HG03558 (cell line): ENCODE measurements at regions not wholly inside any gene's neighbourhood (a gene's known extent, or its start where the extent isn't known, plus 50 kb on each side); places are given as distances from the start of the nearest gene placed in this dataset.
"Not testable (repeated sequence)": the region's sequence is repeated elsewhere in the genome, so short reads cannot be mapped to it uniquely, and the experiment has no call there.

ENCODE experiments used
- ATAC-seq: cut with Tn5 transposase; IDR thresholded peaks from one replicate; pipeline ENCODE4 v1.9.1; 2021; ENCODE audit warnings: moderate number of reproducible peaks; ENCODE audit not compliant: unreplicated experiment; ENCODE audit errors: extremely low read depth

DNA sequence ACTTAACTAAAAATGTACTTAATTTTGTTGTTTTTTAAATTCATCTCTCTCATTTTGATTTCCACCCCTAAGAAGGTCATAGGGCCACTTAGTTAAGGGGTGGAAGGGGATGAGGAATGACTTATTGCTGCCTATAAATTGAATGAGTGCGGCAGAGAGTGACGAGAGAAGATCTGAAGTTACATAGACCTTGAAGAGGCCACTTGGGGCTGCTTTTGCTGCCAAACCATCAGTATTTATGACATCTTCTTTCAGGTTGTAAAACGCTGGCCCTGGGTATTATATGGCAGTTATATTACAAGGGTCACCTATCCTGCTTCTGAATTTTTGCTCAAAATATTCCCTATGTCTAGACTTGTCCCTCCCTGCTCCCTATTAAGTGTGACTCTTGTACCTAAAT is 119.6 kb upstream of the RIMS1 start:
- ATAC-seq = no peak

- no peak for ATAC-seq
Observed at GRCh38 chr6:71768356-71768755, 118.0 kb upstream of the RIMS1 start.

DNA sequence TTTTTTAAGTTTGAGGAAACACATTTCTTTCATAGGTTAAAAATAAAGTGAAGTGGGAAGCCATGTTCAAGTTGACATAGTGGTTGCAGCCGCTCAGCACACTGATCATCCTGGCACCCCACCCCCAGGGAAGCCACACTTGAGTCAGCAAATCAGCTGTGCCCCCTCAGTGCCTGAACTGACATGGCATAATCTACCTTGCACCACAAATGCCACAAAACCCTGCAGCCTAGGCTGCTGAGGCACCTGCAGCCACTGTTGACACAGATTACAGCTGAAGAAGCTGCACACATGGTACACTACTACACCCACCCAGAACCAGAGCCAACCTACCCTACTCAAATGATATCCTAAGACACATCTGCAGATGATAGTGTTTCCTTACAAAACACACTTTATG is 77.5 kb upstream of the RIMS1 start:
- ATAC-seq = no peak

DNA sequence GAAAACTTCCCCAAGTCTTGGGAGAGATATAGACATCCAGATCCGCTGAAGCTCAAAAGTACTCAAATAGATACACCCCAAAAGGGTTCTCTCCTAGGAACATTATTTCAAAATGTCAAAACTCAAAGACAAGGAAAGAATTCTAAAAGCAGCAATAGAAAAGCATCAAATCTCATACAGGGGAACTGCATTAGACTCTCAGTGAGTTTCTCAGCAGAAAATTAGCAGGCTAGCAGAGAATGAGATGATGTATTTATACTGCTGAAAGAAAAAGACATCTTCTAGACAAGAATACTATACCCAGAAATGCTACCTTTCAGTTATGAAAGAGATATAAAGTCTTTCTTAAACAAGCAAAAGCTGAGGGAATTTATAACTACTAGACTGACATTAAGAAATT is 75.5 kb upstream of the RIMS1 start:
- ATAC-seq = no peak

- ATAC-seq = no peak
Observed at GRCh38 chr6:71822625-71823024, 63.7 kb upstream of the RIMS1 start.

DNA sequence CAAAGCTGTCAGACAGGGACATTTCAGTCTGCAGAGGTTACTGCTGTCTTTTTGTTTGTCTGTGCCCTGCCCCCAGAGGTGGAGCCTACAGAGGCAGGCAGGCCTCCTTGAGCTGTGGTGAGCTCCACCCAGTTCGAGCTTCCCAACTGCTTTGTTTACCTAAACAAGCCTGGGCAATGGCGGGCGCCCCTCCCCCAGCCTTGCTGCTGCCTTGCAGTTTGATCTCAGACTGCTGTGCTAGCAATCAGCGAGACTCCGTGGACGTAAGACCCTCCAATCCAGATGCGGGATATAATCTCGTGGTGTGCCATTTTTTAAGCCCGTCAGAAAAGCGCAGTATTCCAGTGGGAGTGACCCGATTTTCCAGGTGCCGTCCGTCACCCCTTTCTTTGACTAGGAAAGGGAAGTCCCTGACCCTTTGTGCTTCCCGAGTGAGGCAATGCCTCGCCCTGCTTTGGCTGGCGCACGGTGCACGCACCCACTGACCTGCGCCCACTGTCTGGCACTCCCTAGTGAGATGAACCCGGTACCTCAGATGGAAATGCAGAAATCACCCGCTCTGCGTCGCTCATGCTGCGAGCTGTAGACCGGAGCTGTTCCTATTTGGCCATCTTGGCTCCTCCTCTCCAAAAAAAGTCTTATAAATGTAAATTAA is 54.1 kb upstream of the RIMS1 start:
- not testable (repeated sequence) for ATAC-seq
